NCI-H1436 (cell line): ENCODE measurements at regions not wholly inside any gene's neighbourhood (a gene's known extent, or its start where the extent isn't known, plus 50 kb on each side); places are given as distances from the start of the nearest gene placed in this dataset.
A peak's percentile ranks its signal among the peaks of the same experiment; 100 is the strongest.

Experiments used
- DNase-seq: peaks from one replicate; lab custom pipeline; 2025; lab: John Stamatoyannopoulos, UW

GRCh38 chr3:135740211-135740610 lies 225.3 kb upstream of the PPP2R3A start:
- no peak for DNase-seq

- no peak for DNase-seq
These were observed 224.8 kb upstream of the PPP2R3A start for GRCh38 chr3:135740751-135741150.

DNA sequence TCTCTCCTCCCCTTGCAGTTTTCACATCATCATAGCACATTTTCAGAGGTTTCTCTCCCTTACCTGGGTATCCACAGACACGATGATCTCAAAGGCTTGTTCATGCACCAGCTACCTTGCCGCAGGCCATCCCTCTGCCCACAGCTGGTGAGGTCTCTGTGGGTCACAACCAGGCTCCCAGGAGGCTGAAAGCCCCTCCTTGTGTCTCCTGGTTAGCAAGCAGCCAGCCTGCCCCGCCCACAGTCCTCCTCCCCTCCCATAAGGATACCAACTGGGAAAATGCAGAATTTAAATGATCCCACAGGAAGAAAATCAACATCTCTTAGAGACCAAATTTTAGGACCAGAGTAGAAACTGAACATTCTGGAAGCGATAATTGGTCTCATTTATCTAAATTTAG lies 213.5 kb upstream of the PPP2R3A start:
- no peak for DNase-seq

GRCh38 chr3:135752851-135753250 lies 212.7 kb upstream of the PPP2R3A start:
- no peak for DNase-seq

DNA sequence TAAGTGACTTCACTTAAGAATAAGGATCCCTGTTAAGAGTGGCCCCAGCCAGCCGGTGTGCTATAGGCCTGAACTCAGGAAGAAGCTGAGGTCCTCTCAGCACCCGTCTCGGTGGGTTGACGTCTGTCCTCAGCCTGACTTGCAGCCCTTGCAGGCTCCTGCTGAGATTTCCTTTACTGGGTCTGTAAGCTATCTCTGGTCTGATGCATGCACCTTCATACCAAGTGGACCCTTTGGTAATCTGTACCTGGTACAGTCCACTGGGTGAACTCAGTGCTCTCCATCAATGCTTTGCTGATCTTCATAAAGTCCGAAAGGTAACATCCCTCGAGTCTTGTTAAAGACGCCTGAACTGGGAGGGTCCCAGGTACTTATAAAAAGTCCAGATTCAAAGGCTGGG lies 212.0 kb upstream of the PPP2R3A start:
- DNase-seq: no peak

- no peak for DNase-seq
These were observed 210.0 kb upstream of the PPP2R3A start for GRCh38 chr3:135755330-135756105.

GRCh38 chr3:135756106-135756668 lies 209.3 kb upstream of the PPP2R3A start:
- DNase-seq: no peak

DNA sequence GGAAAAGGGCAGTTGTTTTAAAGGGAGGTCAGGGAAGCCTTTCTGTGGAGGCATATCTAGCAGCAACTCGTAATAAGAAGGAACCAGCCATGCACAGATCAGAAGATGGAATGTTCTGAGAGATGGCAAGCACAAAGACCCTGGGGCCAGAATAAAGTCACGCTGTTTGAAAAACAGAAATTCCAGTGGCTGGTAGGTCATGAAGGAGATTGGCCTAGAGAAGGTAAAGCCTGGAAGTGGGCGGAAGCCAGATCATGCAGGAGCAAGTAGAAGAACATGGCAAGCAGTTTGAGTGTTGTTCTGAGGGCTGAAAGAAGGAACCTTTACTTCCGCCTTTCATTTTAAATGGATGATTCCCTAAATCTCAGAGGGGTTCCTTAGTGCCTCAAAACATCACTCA lies 208.1 kb upstream of the PPP2R3A start:
- DNase-seq: no peak

- DNase-seq: no peak
These were observed 206.6 kb upstream of the PPP2R3A start for GRCh38 chr3:135758961-135759360.

DNA sequence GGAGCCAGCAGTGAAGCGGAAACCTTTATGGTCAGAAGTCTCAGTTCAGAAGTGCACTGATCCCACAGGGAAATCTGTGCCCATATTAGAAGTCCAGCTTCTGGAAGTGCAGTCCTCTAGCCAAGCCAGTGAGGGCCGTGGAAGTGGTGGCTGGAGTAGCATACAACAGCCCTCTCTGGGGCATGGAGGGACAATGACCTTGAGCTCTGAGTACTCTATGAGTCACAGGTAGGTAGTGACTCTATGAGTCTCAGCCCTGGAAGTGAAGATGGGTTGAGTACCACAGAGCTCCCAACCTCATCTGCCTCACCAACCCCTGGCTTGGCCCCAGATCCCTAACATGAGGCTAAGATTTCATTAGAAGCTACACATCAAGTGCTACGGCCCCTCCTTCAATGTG lies 205.9 kb upstream of the PPP2R3A start:
- DNase-seq: no peak

- no peak for DNase-seq
These were observed 204.9 kb upstream of the PPP2R3A start for GRCh38 chr3:135760581-135760980.

DNA sequence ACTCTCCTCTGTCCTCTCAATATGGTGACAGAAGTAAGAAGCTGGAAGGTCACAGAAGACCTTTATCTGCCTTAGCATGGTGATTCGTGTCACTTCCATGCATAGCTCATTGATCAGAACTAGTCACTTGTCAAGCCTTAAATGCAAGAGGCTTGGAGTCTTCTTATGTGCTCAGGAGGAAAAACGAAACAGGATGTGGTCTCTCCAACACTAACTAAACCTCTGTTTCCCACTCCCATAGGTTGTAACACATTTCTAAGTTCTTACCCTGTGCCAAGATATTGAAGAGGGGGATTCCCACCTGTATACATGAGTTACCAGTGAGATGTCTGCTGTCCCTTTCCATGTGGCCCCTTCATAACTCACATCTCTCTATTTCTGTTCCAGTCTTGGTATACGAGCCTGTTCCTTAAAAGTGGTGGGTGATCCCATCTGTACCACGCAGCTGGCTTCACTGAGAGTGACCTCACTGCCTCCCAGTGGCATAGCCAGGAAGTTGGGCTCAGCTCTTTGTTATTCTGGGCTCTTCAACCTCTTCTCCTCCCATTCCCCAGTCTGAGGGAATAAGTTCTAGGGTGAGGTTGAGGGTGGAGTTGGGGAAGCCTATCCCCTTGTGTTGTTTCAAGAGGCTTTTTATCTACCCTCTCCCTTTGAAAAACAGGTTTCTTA lies 203.2 kb upstream of the PPP2R3A start:
- no peak for DNase-seq

GRCh38 chr3:135766115-135766514 lies 199.4 kb upstream of the PPP2R3A start:
- DNase-seq: no peak

DNA sequence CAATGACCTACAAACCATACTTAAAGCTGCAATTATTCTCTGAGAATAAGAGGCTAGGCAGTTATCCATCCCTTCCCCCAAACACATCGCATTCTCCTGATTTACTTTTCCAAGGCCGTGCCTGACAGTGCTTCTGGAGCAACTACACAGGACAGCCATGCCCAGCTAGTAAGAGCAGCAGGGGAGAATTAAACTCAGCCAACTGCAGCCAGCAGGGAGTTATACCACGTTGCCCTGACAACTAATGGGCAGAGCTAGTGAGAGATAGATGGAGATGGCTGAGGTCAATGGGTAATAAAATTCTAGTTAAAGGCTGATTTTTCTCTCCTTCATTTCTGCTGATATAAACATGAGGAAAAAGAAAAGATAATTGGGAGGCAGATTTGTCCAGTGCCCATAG lies 193.8 kb upstream of the PPP2R3A start:
- DNase-seq: no peak

DNA sequence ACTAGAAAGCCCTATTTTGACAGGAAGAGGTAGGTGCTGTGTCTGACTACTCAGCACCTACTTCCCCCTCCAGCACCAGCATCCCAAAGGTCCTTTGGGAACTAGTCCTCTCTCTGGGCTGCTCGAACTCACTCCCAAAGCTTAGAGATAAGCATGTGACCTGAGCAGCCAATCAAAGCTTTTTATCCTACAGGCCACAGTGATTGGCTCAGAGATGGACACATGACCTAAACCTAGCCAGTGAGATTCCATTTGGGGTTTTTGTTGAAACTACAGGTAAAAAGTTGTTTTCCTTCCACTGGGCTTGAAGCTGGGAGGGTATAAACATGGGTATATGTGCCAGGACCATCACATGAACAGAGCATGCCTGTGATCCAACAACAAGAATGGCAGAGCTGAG lies 186.5 kb upstream of the PPP2R3A start:
- DNase-seq: no peak

- DNase-seq: no peak
These were observed 185.8 kb upstream of the PPP2R3A start for GRCh38 chr3:135779590-135780235.

- no peak for DNase-seq
These were observed 184.3 kb upstream of the PPP2R3A start for GRCh38 chr3:135781026-135781815.

GRCh38 chr3:135784557-135784956 lies 181.0 kb upstream of the PPP2R3A start:
- DNase-seq: no peak

- no peak for DNase-seq
These were observed 177.4 kb upstream of the PPP2R3A start for GRCh38 chr3:135788146-135788545.

DNA sequence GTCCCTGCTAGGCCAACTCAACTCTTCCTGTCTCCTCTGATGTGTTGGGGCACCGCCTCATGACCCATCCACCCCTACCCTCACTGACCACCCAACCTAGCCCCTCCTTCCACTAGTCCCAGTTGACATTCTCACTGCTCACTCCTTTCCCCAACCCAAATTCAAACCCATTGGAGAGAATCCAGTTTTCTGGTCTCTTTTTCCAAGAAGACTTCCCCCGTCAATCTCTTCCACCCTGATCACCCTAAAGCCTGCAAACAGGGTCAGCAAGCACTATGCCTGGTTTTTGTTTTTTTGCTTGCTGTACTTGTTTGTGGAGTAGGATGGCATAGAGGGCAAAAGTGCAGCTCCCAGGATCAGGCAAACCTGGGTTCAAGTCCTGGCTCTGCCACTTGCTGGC lies 176.6 kb upstream of the PPP2R3A start:
- DNase-seq: no peak

- peak; percentile 49 for DNase-seq
These were observed 173.4 kb upstream of the PPP2R3A start for GRCh38 chr3:135792174-135792573.

DNA sequence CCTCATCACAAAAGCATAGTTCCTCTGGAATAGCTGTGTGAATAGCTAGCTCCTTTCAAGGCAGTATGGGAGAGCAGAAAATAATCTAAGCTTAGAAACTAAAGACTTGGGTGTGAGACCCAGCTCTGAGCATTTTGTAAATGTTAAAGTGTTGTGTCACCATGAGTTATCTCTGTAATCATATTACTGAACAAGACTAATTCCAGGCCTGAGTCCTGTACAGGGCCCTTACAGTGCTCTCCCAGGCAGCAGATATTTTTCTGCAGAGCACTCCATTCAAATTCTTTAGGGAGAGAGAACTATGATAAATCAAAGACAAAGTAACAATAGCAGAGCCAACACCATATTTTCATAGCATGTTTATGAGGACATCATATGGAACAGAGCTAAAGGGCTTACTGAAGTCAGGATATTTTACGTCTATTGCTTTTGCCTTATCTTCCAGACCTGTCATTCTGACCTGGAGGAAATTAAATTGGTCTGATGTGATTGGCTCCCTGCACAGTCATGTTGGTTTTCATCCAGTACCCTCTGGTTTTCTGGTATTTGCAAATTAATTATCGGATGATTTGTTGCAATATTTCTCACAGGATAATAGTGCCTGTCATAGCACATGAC lies 172.6 kb upstream of the PPP2R3A start:
- DNase-seq: no peak
